ENCODE measurements at regions not wholly inside any gene's neighbourhood (a gene's known extent, or its start where the extent isn't known, plus 50 kb on each side); places are given as distances from the start of the nearest gene placed in this dataset.

DNA sequence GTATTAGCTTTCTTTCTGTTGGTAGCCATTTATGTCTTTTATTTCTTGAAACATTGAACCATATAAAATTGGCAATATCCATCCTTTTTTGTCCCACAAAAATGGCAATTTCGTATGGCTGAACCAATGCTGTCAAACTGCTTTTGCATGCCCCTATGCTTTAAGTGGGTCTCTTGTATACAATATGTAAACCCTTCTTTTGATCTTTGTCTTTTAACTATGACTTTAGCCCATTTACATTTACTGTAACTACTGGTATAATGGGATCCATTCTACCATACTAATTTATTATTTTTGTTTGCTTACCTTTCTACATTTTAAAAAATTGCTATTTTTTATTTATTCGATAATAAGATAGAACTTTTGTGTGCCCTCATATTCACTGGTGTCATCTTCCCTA, 93.4 kb downstream of the TENT4A start:
- no peak for ATAC-seq
- Mint-ChIP-seq H3K27ac (no peak overlapping the region), H3K4me3 (no peak overlapping the region), H3K27me3 (no peaks in the 10 kb centered on the region), H3K9me3 (peaks cover 5 to 17% of the 10 kb centered on the region in 2 donors), H3K4me1 (no peaks in the 10 kb centered on the region)
- DNase-seq: no peak

DNA sequence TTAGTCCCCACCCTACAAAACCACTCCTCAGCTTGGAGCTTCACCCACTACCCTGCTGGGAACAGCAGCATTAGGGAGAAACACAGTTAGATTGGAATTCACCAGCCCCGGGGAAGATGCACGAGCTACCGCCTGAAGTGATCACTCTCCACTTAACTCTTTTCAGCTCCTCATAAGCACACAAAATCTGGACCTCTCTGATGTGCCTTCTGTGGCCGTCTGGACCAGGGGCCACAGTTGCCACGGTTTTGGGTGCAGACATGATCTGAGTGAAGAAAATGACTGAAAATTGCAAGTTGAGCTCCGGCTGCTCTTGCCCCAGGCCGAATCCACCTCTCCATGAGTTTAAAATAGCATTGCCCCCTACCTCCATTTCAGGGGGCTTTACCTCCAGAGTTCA, 95.2 kb downstream of the TENT4A start:
- Mint-ChIP-seq H3K27ac (no peak overlapping the region), H3K4me3 (no peak overlapping the region), H3K9me3 (peaks cover 5 to 17% of the 10 kb centered on the region in 2 donors), H3K4me1 (no peaks in the 10 kb centered on the region), H3K27me3 (no peaks in the 10 kb centered on the region)
- DNase-seq (no peak), ATAC-seq (no peak)

DNA sequence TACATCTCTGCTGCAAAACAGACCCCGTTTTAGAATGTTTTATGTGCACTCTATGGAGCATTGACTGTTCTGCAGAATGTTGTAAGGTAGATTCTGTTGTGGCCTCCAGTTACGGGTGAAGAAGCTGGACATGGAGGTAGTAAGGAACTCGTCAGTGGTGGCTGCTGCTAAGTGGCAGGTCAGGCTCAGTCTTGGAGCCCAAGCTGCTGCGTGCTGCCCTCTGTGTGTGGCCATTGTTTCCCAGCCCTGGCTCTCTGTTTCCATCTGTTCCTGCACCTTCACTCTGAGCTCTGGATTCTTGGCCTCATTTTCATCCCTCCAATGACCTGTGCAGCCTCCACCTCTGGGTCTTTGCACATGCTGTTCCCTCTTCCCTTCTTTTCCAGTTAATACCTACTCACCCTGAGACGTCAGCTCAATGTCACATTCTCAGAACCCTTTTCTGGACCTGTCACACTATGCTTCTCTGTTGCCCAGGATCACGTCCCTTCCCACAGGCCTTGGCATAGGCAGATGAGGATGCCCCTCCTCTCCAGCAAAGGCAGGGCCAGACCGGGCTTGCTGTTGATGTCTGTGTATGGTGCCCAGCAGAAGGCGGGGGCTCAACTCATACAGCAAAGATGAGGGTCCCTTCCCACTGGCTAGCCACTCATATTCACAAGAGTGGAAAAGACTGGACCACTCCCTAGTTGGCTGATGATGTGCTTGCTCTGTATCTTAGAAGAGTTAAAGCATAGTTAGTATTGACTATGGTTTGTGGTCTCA, 97.6 kb downstream of the TENT4A start:
- Mint-ChIP-seq H3K4me1 (no peaks in the 10 kb centered on the region), H3K27me3 (no peaks in the 10 kb centered on the region), H3K27ac (no peak overlapping the region), H3K9me3 (peaks cover 5 to 17% of the 10 kb centered on the region in 2 donors), H3K4me3 (no peak overlapping the region)
- no peak for DNase-seq
- no peak for ATAC-seq

DNA sequence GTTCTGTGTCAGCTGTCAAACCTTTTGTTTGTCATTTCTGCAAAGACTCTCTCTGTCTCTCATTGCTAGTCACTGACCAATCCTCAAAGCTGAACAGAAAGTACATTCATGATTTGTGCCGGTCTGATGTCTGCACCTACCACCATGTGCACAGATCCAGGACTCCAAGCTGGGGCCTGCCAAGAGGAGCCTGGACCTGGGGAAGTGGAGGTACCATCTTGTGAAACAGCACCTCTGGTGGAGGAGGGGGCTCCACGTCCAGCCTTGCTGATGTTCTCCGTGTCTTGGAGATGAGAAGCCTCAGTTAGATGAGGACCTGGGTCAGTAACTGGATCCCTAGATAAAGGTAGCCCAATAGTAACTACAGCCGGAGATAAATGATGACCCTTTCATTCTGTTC, 98.9 kb downstream of the TENT4A start:
- H3K4me1 Mint-ChIP-seq: no peaks in the 10 kb centered on the region
- H3K9me3 Mint-ChIP-seq: peaks cover 0 to 10% of the 10 kb centered on the region in 2 donors
- DNase-seq (no peak), ATAC-seq (no peak)
- no peak overlapping the region for H3K27ac Mint-ChIP-seq
- H3K27me3 Mint-ChIP-seq: no peaks in the 10 kb centered on the region
- no peak overlapping the region for H3K4me3 Mint-ChIP-seq

DNA sequence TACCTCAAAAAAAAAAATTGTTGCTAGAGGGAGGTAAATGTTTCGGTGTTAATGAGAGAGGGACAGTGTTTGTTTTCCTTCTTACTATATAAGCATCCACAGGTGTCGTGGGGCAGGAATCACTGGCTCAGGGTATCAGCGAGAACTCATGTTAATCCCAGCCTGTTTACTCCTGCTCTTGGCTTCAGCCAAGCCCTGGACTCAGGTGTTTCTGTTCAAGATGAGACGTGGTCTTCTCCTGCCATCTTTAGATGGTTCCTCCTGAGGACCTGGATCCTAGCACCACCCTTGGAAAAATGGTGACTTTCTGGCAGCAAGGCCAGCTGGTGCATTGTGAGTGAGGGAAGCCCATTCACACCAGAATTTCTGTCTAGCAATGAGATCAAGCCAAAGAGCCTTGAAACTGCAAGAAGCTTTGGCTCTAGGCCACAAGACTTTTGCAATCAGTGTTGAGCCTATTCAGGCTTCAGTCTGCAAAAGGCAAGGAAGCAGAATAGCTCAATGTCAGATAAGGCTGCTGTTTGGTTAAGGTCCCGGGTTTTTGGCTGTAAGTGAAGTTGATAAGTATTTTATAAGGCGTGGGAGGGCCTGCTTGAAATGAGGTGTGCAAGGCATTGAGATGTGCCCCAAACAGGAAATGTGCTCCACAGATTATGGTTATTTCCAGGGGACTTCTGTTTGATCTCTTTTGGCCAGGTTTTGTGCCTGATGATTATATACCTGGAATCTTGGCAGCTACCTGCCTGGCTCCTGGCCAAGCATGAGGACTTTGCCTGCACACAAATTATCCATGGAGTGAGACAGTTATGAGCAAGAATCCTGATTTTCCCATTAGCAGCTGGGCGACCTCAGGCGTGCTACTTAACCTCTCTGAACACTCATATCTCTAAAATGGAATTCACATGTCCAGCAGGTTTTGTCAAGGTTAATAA, 99.8 kb downstream of the TENT4A start:
- H3K4me3 Mint-ChIP-seq: no peak overlapping the region
- ATAC-seq: no peak
- no peaks in the 10 kb centered on the region for H3K27me3 Mint-ChIP-seq
- H3K4me1 Mint-ChIP-seq: no peaks in the 10 kb centered on the region
- H3K9me3 Mint-ChIP-seq: peaks cover 0 to 3% of the 10 kb centered on the region in 2 donors
- peak overlapping the region in 1 of 2 donors; percentile 88 for H3K27ac Mint-ChIP-seq
- DNase-seq: no peak

DNA sequence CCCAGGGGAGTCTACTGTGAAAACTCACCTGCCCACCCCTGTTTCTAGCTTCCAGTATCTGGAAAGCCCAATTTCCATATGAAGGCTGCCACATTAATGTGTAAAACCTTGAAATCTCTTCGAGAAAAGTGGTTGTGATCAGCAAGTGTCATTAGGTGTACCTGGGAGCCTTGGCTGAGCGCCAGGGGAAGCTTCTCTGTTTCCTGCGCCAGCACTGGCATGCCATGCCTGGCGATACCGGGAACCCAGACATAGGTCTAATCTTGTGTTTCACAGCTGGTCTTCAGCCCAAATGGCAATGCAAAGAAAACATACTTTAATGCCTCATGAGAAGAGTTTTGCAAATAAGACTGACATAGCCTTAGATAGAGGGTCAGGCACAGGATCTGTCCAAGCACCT, 101.6 kb downstream of the TENT4A start:
- Mint-ChIP-seq H3K4me1 (no peaks in the 10 kb centered on the region), H3K9me3 (no peaks in the 10 kb centered on the region), H3K27me3 (peaks cover 9% of the 10 kb centered on the region), H3K27ac (no peak overlapping the region), H3K4me3 (no peak overlapping the region)
- DNase-seq (no peak), ATAC-seq (no peak)

DNA sequence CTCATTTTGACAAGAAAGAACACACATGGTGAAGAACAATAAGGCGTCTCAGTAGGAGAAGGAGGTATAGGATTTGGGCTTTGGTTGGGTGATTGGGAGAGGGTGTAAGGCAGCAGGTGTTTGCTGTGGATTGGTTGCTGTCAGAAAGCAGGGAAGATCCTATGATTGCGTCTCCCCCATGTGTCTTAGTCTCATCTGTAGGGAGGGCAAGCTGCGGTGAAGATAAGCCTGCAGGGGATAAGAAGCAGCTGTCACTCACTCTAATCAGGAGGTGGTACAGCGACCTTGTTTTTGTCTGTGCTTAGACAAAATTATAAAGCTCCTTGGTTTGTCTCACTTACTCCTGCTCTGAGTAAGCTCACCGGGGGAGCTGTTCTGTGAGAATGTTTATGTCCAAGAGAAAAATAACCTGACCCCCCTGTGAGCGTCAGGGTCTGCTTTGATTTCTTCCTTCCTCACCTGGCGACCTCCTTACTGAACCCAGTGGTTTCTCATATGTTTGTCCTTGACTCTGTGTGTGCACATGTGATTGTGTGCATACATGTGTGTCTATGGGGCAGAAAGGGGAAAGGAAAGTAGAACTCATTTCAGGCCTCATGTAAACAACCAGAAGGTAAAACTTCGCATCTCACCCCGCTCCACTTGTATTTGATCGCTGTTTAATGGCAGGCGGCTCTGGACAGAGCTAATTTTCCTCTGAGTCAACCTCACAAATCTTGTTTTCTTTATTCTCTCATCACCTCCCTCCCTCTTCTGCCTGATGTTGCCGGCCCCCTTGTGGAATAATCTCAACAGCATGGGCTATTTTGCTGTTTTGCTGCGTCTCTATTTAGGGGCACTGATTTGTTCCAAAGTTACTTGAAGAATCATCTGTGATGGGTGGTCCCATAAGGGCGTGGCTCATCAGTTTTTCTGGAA, 105.6 kb downstream of the TENT4A start:
- Mint-ChIP-seq H3K27me3 (peaks cover 30% of the 10 kb centered on the region), H3K4me1 (no peaks in the 10 kb centered on the region), H3K4me3 (no peak overlapping the region), H3K9me3 (peaks cover 9 to 19% of the 10 kb centered on the region in 2 donors), H3K27ac (no peak overlapping the region)
- DNase-seq (no peak), ATAC-seq (no peak)

DNA sequence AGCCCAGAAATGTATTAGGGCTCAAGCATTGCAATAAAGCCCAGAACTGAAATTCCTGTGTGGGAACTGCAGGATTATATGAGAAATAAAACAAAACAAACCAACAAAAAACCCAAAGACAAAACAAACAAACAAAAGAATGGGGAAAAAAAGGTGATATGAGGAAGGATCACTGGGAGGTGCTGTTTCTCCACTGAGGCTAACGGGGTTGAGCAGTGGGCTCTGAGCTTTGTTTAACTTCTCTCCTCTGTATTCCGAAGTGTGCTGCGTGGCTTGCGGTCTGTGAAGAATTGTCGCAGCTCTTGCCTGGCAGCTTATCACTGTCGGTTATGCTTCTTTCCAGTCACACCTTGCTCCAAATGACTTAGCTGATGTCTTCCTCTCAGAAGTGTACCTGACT, 106.3 kb downstream of the TENT4A start:
- DNase-seq (no peak), ATAC-seq (no peak)
- Mint-ChIP-seq H3K9me3 (peaks cover 9 to 19% of the 10 kb centered on the region in 2 donors), H3K27ac (no peak overlapping the region), H3K4me1 (no peaks in the 10 kb centered on the region), H3K27me3 (peaks cover 30% of the 10 kb centered on the region), H3K4me3 (no peak overlapping the region)

DNA sequence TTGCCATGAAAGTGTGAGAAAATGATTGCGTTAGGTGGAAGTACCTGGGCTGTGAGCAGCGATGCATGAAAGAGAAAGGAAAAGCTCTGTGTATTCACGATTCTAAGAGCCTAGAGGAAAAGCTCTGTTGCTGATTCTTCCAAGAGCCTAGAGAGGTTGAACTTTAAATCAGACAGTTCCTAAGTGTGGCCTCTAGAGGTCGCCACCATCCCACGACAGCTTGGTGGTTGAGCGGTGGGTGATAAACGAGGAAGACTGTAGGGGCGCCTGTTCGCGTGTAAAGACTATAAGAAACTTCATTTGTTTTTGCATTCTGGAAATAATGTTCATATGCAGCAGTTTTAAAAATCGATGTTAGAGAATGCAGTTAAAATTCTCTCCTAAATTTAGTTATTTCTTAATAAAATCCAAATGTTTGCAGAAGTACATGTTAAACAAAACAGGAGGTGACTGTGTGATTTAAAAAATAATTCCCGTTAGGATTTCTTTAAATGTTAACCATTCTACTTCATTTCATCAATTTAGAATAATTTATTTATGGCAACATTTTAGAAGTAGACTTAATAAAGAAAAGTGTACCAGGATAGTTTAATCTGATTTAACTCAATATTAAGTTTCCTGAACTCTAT, 107.7 kb downstream of the TENT4A start:
- Mint-ChIP-seq H3K27ac (no peak overlapping the region), H3K4me3 (no peak overlapping the region), H3K4me1 (no peaks in the 10 kb centered on the region), H3K27me3 (peaks cover 30% of the 10 kb centered on the region), H3K9me3 (peaks cover 9 to 19% of the 10 kb centered on the region in 2 donors)
- DNase-seq (peak; percentile 49 to 62), ATAC-seq (peak; percentile 78)

DNA sequence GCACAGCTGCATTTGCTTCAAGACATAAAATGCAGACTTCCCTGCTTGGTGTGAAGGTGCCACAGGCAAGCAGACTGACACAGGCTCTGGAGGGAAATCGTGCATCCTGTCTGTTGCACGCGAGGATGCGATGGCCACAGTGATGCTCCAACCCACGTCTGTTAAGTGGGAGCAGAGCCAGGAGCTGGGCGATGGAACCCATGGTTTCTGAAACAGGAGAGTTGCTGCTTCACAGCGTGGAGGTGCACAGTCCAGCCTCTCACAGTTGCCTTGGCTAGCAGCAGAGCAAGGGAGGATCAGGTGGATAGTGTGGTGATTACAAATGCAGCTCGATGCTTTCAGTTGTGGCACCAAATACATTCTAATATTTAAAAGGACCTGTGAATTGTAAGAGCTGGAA, 108.8 kb downstream of the TENT4A start:
- DNase-seq (no peak), ATAC-seq (no peak)
- Mint-ChIP-seq H3K4me3 (no peak overlapping the region), H3K27ac (no peak overlapping the region), H3K4me1 (peaks cover 5% of the 10 kb centered on the region), H3K27me3 (peaks cover 38% of the 10 kb centered on the region), H3K9me3 (peaks cover 9 to 19% of the 10 kb centered on the region in 2 donors)

DNA sequence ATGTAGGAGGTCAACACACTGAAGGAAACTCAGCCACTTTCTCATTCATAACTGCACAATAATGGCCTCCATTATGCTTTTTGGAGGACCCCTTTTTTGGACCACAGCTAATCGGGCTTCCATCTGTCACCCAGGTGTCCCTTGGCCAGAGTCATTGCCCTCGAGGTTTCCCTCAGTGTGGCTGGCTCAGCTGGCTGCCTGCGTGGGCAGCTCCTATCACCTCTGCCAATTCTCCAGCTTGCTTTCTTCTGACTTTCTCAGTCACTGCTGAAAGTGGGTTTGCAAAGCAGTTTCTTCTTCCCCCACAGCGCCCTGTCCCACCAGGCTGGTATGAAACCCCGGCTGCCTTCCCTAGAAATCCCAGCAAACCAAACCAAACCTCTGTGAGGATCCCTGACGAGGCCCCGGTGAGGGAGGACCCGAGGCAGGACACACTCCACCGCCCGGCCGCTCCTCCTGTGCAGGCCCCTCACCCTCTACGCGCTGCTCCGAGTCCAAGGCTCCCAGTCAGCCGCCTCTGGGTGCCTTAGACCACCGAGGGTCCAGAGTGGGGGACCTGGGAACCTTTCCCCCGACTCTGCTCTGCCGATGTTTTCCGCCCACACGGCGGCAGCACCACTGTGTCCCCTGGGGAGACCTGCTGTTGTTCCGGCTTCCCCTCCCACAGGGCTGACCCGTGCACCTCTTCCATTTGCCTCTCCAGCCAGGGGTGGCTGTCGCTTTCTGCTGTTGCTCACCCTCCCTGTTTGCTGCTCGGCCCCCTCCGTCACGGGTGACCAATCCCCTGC, 109.5 kb downstream of the TENT4A start:
- no peak overlapping the region for H3K4me3 Mint-ChIP-seq
- peak; percentile 23 for ATAC-seq
- peaks cover 41% of the 10 kb centered on the region for H3K27me3 Mint-ChIP-seq

DNA sequence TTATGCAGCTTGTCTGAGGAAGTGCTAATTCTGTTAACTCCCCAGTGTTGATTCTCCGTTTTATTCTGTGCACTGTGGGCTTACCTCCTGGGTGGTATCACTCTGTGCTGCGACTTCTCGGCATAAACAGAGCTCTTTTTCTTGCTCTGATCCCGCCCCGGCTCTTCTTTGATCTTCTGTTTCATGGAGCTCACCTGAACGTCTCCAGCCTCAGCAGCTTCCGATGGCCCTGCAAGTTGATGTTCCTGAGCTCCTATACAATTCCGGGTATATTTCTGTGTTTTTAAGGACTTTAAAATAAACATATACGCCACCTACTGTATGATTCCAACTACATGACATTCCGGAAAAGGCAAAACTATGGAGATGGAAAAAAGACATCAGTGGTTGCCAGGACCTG, 110.8 kb downstream of the TENT4A start:
- DNase-seq (no peak), ATAC-seq (no peak)
- Mint-ChIP-seq H3K4me3 (no peak overlapping the region), H3K27me3 (peaks cover 40% of the 10 kb centered on the region), H3K27ac (no peak overlapping the region), H3K4me1 (peaks cover 24% of the 10 kb centered on the region), H3K9me3 (peaks cover 9 to 19% of the 10 kb centered on the region in 2 donors)

More for the DNA sequence above, 109.5 kb downstream of the TENT4A start:
- H3K9me3 Mint-ChIP-seq: peaks cover 9 to 19% of the 10 kb centered on the region in 2 donors
- peaks cover 12% of the 10 kb centered on the region for H3K4me1 Mint-ChIP-seq
- H3K27ac Mint-ChIP-seq: no peak overlapping the region
- DNase-seq: no peak

DNA sequence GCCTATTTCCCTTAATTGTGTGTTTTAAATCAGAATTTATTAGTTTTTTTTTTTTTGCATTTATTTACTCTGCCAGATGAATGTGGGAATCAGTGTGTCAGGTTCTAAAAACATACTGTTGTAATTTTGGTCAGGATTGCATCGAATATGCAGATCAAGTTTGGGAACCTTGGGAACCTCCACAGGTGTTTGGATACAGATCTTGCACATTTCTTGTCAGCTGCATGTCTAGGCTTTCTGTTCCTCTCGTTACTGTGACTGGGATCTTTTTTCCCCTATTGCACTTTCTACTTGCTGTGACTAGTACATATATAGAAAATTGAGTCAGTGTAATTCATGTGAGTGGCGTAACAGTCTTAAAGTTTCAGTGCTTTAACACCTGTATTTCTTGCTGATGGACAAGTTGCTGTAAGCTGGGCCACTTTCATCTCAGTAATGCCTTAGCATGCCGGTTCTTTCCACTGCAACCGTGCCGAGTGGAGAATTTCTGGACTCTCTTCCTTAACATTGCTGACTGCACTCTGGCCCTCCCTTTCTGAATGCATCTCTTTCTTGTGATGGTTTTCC, 112.5 kb downstream of the TENT4A start:
- H3K9me3 Mint-ChIP-seq: peaks cover 11 to 27% of the 10 kb centered on the region in 2 donors
- peaks cover 32% of the 10 kb centered on the region for H3K27me3 Mint-ChIP-seq
- DNase-seq: no peak
- no peak overlapping the region for H3K4me3 Mint-ChIP-seq
- H3K27ac Mint-ChIP-seq: no peak overlapping the region
- no peak for ATAC-seq
- H3K4me1 Mint-ChIP-seq: peaks cover 42% of the 10 kb centered on the region

DNA sequence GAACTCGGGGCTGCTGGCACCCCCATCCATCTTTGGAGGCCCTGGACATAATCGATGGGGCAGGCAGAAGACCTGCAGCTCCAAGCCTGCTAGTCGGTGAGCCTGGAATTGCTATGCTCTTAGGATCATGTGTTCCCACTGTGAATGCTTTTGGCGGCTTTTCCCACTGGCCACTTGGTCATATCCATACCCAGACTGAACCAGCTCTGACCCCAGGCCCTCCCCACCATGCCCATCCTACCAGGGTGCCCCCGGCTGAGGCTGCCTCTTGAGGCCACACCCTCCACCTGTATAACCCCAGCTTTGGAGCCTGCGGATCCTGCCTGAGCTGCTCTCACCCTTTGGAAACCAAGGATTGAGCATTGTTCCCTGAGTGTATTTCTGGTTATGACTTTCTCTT, 113.5 kb downstream of the TENT4A start:
- Mint-ChIP-seq H3K4me3 (no peak overlapping the region), H3K4me1 (peaks cover 50% of the 10 kb centered on the region), H3K9me3 (peaks cover 9 to 30% of the 10 kb centered on the region in 2 donors), H3K27me3 (peaks cover 32% of the 10 kb centered on the region), H3K27ac (no peak overlapping the region)
- DNase-seq (no peak), ATAC-seq (no peak)
